ENCODE measurements at regions not wholly inside any gene's neighbourhood (a gene's known extent, or its start where the extent isn't known, plus 50 kb on each side); places are given as distances from the start of the nearest gene placed in this dataset.

DNA sequence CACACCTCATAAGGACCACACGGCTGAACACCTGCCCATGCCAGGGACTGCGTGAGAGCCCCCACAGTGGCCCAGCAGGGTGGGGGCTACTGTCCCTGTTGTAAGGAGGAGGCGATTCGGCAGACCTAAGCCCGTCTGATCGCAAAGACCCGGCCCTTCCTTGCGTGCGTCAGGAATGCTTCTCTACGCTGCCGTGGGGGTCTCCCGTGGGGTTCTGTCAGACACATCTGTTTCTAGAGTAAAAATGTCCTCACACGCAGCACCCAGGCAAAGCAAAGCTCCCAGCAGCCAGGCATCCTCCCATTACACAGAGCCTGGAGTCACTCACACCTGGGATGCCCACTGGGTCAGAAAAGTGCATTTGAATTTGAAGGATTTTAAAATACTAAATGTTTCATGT lies 147.7 kb upstream of the SOX1 start:
- H3K27me3 Mint-ChIP-seq (ENCODE audit: low read depth, poor library complexity) = peaks cover 41% of the 10 kb centered on the region
- H3K36me3 Mint-ChIP-seq (ENCODE audit: low read depth) = no peaks in the 10 kb centered on the region
- TF ChIP-seq, protein P1, sequence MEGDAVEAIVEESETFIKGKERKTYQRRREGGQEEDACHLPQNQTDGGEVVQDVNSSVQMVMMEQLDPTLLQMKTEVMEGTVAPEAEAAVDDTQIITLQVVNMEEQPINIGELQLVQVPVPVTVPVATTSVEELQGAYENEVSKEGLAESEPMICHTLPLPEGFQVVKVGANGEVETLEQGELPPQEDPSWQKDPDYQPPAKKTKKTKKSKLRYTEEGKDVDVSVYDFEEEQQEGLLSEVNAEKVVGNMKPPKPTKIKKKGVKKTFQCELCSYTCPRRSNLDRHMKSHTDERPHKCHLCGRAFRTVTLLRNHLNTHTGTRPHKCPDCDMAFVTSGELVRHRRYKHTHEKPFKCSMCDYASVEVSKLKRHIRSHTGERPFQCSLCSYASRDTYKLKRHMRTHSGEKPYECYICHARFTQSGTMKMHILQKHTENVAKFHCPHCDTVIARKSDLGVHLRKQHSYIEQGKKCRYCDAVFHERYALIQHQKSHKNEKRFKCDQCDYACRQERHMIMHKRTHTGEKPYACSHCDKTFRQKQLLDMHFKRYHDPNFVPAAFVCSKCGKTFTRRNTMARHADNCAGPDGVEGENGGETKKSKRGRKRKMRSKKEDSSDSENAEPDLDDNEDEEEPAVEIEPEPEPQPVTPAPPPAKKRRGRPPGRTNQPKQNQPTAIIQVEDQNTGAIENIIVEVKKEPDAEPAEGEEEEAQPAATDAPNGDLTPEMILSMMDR (IDR thresholded peaks at IDR 0.05) = no peak
- no peak overlapping the region for H3K27ac Mint-ChIP-seq
- peaks cover 13% of the 10 kb centered on the region for H3K4me1 Mint-ChIP-seq
- H3K9me3 Mint-ChIP-seq = no peaks in the 10 kb centered on the region
- no peak for DNase-seq
- H3K4me3 Mint-ChIP-seq = no peak overlapping the region

DNA sequence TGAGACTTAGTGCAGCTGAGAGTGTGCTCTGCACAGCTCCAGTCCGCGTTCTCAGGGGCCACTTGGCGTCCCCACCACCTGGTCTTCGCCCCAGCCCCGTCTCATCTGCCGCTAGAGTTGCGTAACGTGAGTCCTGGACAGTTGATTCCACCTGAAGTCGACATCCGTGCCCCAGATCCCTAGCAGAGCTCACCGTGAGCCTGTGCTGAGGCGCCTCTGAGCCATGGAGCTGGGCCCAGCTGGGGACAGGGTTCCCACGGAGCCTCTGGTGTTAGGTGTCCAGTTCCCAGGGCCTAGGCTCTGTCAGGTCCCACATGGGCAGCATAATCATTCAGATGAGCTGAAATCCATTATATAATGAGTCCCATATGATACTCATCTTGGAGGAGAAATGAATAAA lies 147.1 kb upstream of the SOX1 start:
- H3K9me3 Mint-ChIP-seq = no peaks in the 10 kb centered on the region
- peaks cover 19% of the 10 kb centered on the region for H3K4me1 Mint-ChIP-seq
- H3K36me3 Mint-ChIP-seq (ENCODE audit: low read depth) = no peaks in the 10 kb centered on the region
- peak overlapping the region; percentile 92 for H3K27ac Mint-ChIP-seq
- H3K27me3 Mint-ChIP-seq (ENCODE audit: low read depth, poor library complexity) = peaks cover 43% of the 10 kb centered on the region
- TF ChIP-seq, protein P1 (IDR thresholded peaks at IDR 0.05) = no peak
- DNase-seq = no peak
- no peak overlapping the region for H3K4me3 Mint-ChIP-seq

DNA sequence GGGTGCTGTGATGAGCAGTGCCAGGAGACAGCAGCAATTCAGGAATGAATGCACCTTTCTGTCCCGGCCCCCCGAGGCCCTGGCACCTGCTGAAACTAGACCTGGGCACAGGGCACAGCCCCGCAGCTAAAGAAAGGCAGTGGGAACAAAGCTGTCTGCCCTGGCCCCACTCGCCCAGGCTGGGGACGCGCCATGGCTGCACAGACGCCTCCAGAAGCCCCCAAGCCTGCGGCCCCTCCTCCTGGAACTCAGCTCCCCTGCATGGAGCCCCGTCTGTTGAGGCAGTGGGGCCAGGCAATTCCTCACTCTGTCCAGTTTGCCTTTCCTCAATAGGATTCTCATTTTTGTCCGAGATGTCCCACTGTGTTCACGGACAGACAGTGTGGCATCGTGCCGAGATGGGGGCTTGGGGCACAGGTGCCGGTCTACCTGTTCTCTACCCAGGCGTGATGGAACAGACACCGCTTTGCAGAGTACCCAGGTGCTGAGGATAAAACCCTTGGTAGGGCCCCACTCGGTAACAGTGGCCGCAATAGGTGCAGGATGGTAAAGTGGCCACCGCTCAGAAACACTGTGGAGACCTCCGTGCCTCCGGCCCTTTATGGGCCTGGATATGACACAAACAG lies 146.5 kb upstream of the SOX1 start:
- Mint-ChIP-seq H3K27ac (peak overlapping the region; percentile 64), H3K9me3 (no peaks in the 10 kb centered on the region), H3K4me1 (peaks cover 21% of the 10 kb centered on the region), H3K4me3 (no peak overlapping the region), H3K27me3 (ENCODE audit: low read depth, poor library complexity) (peaks cover 48% of the 10 kb centered on the region), H3K36me3 (ENCODE audit: low read depth) (no peaks in the 10 kb centered on the region)
- TF ChIP-seq, protein P1 (IDR thresholded peaks at IDR 0.05) = no peak
- no peak for DNase-seq

DNA sequence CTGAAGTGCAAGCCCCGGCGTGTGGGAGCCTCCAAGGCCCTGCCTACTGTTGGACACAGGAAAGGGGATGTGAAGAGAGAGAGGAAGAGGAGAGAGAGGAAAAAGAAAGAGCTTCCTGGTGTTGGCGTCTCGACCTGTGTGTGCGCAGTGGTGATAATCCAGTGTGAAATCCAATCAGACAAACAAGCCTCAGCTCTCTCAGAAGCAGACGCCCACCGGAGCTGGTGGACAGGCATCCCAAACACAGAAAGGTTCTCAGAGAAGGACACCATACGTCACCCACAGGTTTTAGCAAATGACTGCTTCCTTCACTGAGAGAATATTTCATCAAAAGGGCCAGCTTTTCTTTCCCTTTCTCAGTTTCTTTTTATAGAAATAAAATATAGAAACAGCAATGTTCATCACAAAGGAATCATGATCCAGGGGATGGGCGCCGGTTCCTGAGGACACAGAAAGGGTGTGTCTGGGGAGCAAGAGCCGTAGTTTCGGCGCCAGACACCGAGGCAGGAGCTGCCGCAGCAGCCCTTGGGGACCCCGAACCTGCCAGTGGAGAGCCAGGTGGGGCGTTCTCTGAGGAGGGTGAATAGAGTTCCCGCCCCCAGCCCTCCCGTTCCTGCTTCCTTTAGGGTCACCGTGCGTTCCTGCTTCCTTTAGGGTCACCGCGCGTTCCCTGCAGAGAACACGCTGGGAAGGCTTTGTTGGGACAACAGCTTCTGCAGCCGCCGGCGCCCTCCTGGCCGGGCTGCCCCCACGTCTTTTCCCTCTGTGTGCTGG lies 145.8 kb upstream of the SOX1 start:
- peaks cover 21% of the 10 kb centered on the region for H3K4me1 Mint-ChIP-seq
- no peaks in the 10 kb centered on the region for H3K36me3 Mint-ChIP-seq (ENCODE audit: low read depth)
- H3K27ac Mint-ChIP-seq = peak overlapping the region; percentile 64
- H3K4me3 Mint-ChIP-seq = no peak overlapping the region
- TF ChIP-seq, protein P1 (IDR thresholded peaks at IDR 0.05) = no peak
- peaks cover 47% of the 10 kb centered on the region for H3K27me3 Mint-ChIP-seq (ENCODE audit: low read depth, poor library complexity)
- DNase-seq = no peak
- no peaks in the 10 kb centered on the region for H3K9me3 Mint-ChIP-seq

DNA sequence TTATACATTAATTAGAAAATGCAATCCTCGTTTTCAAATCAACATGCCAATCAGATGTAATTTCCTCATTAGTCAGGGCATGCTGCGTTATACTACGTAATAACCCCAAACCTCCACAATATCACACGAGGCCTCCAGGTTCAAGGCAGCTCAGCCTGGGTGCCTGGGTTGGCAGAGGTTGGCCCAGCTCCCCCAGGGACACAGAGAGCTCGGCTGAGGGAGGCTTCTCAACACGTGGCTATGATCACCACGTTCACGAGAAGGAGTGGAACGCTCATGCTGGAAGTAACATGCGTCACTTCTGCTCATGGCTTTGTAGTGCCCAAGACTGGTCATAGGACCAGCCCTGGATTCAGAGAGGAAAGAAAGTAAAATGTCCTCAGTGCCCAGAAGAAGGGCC lies 144.9 kb upstream of the SOX1 start:
- TF ChIP-seq, protein P1 (IDR thresholded peaks at IDR 0.05) = no peak
- peaks cover 53% of the 10 kb centered on the region for H3K27me3 Mint-ChIP-seq (ENCODE audit: low read depth, poor library complexity)
- no peaks in the 10 kb centered on the region for H3K9me3 Mint-ChIP-seq
- no peak for DNase-seq
- no peak overlapping the region for H3K4me3 Mint-ChIP-seq
- H3K4me1 Mint-ChIP-seq = peaks cover 21% of the 10 kb centered on the region
- H3K36me3 Mint-ChIP-seq (ENCODE audit: low read depth) = no peaks in the 10 kb centered on the region
- peak overlapping the region; percentile 32 for H3K27ac Mint-ChIP-seq

DNA sequence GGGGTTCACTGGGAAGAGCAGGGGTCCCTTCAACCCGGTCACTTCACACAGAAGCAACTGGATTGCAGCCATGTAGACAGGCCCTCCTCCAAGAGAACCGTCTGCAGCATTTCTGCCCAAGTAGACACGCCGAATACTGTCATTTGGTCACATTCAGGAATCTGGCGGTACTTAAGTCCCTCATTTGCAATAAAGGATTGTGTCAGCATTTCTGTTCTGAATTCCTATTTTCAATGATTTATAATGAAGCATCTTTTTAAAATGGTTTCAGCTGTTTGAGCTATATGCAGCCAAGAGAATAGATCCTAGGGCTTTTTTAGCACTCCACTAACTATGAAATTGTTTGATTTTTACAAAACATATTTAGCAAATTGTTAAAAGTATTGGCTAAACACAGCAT lies 143.5 kb upstream of the SOX1 start:
- no peaks in the 10 kb centered on the region for H3K9me3 Mint-ChIP-seq
- TF ChIP-seq, protein P1 (IDR thresholded peaks at IDR 0.05) = no peak
- H3K36me3 Mint-ChIP-seq (ENCODE audit: low read depth) = no peaks in the 10 kb centered on the region
- peaks cover 52% of the 10 kb centered on the region for H3K27me3 Mint-ChIP-seq (ENCODE audit: low read depth, poor library complexity)
- H3K4me1 Mint-ChIP-seq = peaks cover 21% of the 10 kb centered on the region
- H3K27ac Mint-ChIP-seq = no peak overlapping the region
- H3K4me3 Mint-ChIP-seq = no peak overlapping the region
- DNase-seq = no peak
